RPMI7951 (cell line): ENCODE measurements at regions not wholly inside any gene's neighbourhood (a gene's known extent, or its start where the extent isn't known, plus 50 kb on each side); places are given as distances from the start of the nearest gene placed in this dataset.

ENCODE experiments used
- DNase-seq: peaks from one replicate; pipeline ENCODE4 v3.0.0-alpha.2; 2012; ENCODE audit warnings: low read depth

- DNase-seq, result peak; percentile 51
Observed at GRCh38 chr11:122062763-122063162, 53.3 kb downstream of the BLID start.

- no peak for DNase-seq
Observed at GRCh38 chr11:122059565-122059964, 56.5 kb downstream of the BLID start.

GRCh38 chr11:122050021-122050690, 65.9 kb downstream of the BLID start:
- peak; percentile 45 for DNase-seq

GRCh38 chr11:122048401-122048800, 67.6 kb downstream of the BLID start:
- DNase-seq, result peak; percentile 78

DNA sequence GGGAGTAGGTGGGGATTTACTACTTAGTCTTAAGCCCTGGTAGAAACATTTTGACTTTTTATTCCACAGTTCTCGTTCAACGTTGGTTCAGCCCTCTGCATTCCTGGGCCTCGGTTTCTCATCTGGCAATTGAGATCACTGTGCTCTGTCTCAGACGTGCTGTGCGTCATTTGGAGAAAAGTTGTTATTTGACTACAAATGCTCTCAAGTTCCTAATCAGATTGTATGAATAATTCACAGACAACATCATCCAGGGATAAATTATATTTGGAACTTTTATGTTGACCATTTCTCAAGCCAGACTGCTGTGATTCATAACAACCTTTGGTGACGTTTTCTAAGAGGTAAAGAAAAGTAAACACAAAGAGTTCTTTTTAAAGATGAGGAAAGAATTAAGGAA, 69.2 kb downstream of the BLID start:
- no peak for DNase-seq

- DNase-seq, result no peak
Observed at GRCh38 chr11:122046438-122046837, 69.6 kb downstream of the BLID start.

DNA sequence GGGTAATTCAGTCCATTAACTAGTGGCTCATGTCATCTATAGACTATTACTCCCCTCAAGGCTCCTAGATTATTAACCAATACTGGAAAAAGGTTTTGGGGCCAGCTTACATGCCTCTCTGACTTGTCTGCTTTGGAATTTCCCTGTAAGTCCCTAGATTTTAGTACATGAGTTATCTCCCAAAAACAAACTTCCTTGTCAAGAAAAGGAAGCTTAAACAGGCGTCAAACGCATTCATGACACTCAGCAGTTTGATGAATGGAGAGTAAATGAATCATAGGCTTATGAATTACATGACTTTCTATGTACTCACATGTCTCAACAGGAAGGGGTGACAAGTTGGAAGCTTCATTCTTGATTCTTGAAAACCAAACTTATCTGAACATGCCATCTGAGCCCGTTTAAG, 70.8 kb downstream of the BLID start:
- peak; percentile 77 for DNase-seq

GRCh38 chr11:122044086-122044485, 71.9 kb downstream of the BLID start:
- peak; percentile 41 for DNase-seq

DNA sequence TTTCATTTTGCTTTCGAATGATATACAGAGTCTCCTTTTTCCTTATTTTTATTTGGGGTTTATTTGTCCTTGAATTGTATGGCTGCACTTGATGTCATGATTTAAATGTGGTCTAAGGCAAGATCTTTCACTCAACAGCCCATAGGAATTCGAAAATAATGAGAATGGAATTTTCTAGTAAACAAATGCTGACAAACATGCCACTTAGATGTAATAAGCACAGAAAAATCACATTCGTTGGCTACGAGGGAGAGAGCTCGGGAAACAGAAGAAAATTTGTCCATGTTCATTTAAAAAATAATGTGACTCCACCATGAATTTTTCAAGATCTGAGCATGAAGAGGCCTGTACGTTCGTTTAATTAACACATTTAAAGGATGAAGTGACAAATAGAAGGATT, 73.0 kb downstream of the BLID start:
- DNase-seq, result no peak

DNA sequence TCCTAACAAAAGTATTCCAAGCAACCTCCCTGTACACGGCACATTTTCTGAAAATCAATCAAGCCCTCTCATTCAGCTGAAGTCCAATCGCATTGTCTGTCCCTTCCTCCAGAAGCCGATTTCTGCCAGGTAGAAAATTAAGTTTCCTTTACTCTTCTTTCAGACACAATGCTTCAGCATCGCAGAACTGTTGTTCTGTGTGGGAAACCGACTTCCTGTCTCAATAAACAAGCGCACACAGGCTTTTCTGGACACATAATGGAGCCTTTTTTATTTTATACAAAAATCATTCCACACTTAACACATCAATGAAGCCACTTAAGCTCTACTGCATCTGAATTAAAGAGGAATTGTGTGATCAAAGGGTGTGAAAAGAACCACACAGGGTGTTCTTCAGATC, 75.6 kb downstream of the BLID start:
- DNase-seq, result peak; percentile 51

DNA sequence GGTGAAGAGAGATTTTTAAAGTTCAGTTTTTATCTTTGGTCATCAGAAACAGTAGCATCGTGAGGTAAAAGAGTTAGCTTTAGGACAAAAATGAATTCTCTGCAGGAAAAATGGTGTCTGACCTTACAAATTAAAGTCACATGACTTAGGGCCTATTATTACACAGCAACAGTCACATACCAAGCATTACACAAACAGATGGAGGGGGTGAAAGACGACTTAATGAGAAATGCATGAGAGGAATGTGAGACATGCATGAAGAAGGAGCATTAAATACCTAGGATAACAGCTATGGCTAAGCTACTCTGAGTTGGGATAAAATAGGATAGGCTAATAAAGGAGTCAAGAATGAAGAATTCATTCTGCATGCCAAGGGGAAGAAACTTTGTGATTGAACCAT, 77.5 kb downstream of the BLID start:
- peak; percentile 75 for DNase-seq

GRCh38 chr11:122037911-122038310, 78.1 kb downstream of the BLID start:
- no peak for DNase-seq

- no peak for DNase-seq
Observed at GRCh38 chr11:122036493-122036892, 79.5 kb downstream of the BLID start.

GRCh38 chr11:122036018-122036417, 80.0 kb downstream of the BLID start:
- DNase-seq, result no peak

DNA sequence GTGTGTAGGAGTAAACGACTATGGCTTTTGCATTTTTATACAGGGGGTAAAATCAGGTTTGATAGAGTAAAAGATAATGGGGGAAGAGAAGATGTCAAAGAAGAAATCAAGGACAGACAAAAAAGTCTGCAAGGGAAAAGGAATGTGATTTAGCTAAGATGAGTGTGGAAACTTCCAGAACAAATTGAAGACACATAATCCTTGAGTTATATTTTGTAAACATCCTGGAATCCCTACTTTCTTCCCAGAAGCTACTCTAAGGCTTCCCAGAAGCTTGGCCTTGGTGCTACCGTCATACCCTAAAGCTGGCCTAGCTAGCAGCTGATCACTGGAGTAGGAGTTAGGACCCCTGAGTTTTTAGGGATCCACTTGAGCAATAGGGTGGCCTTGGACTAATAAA, 82.4 kb downstream of the BLID start:
- DNase-seq, result no peak

- no peak for DNase-seq
Observed at GRCh38 chr11:122033193-122033592, 82.8 kb downstream of the BLID start.

- peak; percentile 46 for DNase-seq
Observed at GRCh38 chr11:122032317-122032716, 83.7 kb downstream of the BLID start.

- no peak for DNase-seq
Observed at GRCh38 chr11:122031813-122032212, 84.2 kb downstream of the BLID start.

DNA sequence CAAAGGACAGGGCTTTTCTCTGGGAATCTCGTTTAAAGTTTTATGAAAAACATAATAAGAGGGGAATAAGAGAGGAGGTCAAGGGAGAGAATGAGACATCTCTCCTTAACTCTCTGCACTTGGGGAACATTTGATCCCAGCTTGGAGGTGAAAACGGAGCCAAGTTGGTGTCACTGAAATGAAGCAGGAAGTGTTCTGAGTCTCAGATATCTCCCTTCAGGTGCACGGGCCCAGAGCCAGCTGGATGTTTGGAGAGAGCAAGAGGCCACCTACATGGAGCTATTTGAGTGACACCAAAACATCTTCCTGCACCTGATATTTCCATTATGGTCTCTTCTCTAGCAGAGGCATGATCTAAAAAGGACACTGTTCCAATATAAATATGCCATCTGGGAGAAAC, 85.7 kb downstream of the BLID start:
- DNase-seq, result no peak

DNA sequence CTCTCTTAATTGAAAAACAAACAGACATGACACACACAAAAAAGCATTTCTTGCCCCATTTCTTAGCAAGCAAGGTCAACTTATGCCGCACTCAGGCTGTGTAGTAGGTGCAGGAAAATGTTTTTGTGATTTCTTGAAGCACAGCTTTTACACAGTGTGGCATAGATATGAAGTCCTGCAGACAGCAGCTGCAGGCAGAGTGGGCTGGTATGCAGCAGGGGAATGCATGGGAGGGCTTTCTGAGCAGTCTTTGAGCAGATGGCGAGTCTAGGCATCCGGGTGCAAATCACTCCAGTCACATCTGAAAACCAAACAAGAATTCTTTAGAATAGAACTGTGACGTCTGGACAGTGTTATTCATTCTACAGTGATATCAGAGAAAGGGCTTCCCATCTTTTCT, 87.5 kb downstream of the BLID start:
- DNase-seq, result no peak

DNA sequence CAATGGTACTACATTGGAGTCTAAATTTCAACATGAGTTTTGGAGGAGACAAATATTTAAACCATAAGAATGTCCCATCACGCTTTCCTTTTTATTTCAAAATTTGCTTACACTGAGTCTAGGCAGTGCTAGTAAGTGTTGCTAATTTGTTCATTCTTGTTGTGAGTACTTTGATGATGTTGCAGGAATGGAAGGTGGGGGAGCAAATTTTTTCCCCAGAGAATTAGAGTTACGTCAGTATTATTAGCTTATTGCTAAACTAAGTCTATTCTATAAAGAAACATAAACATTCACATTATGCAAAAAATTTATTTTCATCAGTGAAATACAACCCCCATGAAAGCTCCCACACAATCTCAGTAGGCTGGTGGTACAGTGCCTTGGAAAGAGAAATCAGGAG, 88.0 kb downstream of the BLID start:
- no peak for DNase-seq

DNA sequence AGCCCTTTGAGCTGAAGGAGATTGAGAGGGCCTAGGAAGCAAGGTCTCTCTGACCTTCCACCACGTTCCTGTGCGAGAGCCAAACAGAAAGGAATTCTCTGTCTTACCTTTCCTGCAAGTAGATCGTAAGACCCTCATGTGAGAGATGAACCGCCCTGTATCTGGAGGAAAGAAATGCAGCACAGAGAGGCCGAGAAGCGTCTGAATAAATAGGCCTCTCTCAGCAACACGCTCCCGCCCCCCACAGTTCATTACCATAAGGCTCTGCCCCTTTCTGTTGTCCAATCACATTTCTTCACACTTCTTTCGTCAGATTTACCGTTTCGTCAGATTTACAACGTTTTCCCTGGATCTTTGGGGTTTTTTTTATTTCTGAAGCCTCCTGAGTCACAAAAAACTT, 90.3 kb downstream of the BLID start:
- peak; percentile 88 for DNase-seq

GRCh38 chr11:122024278-122024677, 91.7 kb downstream of the BLID start:
- DNase-seq, result peak; percentile 69

DNA sequence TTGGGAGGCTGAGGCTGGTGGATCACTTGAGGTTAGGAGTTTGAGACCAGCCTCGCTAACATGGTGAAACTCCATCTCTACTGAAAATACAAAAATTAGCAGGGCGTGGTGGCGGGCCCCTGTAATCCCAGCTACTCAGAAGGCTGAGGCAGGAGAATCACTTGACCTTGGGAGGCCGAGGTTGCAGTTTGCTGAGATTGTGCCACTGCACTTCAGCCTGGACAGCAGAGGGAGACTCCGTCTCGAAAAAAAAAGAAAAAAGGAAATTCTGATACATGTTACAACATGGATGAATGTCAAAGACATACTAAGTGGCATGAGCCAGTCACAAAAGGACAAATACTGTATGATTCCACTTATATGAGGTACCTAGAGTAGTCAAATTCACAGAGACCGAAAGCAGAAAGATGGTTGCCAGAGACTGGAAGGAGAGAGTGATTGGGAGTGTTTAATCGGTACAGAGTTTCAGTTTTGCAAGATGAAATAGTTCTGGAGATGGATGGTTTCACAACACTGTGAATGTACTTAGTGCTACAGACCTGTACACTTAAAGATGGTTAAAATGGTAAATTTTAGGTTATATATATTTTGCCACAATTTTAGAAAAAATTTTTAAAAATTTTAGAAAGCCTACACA, 92.3 kb downstream of the BLID start:
- peak; percentile 56 for DNase-seq
